Esophagus (tissue), 2 donors: ENCODE measurements at regions not wholly inside any gene's neighbourhood (a gene's known extent, or its start where the extent isn't known, plus 50 kb on each side); places are given as distances from the start of the nearest gene placed in this dataset.

Source experiments
- H3K27ac ChIP-seq, 2 donors: one replicate each; pipeline ENCODE4 v1.5.1; 2013; ENCODE audit warnings: low read depth in 2 of 2, mild to moderate bottlenecking in 2 of 2, inconsistent platforms in 1 of 2, low read length in 1 of 2, moderate library complexity in 1 of 2
- H3K27me3 ChIP-seq, 2 donors: one replicate each; pipeline ENCODE4 v1.6.1; 2013; ENCODE audit warnings: low read length in 2 of 2, control low read depth in 1 of 2, mild to moderate bottlenecking in 1 of 2; ENCODE audit not compliant: insufficient read depth in 2 of 2, control insufficient read depth in 1 of 2
- H3K36me3 ChIP-seq, 2 donors: one replicate each; pipeline ENCODE4 v1.6.1; 2013; ENCODE audit warnings: low read length in 1 of 2; ENCODE audit not compliant: control insufficient read depth in 2 of 2, insufficient read depth in 2 of 2
- H3K4me1 ChIP-seq, 2 donors: one replicate each; pipeline ENCODE4 v1.6.1; 2013; ENCODE audit warnings: low read length in 1 of 2; ENCODE audit not compliant: control insufficient read depth in 2 of 2, insufficient read depth in 2 of 2
- H3K4me3 ChIP-seq, 2 donors: one replicate each; pipeline ENCODE4 v1.5.1; 2013; ENCODE audit warnings: low read length in 2 of 2, mild to moderate bottlenecking in 2 of 2, low read depth in 1 of 2, moderate library complexity in 1 of 2
- H3K9me3 ChIP-seq, 2 donors: one replicate each; pipeline ENCODE4 v1.6.1; 2013; ENCODE audit warnings: mild to moderate bottlenecking in 2 of 2, low read depth in 1 of 2, low read length in 1 of 2, moderate library complexity in 1 of 2; ENCODE audit not compliant: control insufficient read depth in 2 of 2, insufficient read depth in 1 of 2
- WGBS, 2 donors: extraction: QIAGEN DNeasy Blood & Tissue Kit; methylation state at CpG; one replicate each; pipeline ENCODE4 v1.1.7; 2013; 5-methylcytosine and 5-hydroxymethylcytosine counted together
- donor health status: healthy with polysubstance abuse.
- donor health status: Bipolar disorder and iron deficiency.

DNA sequence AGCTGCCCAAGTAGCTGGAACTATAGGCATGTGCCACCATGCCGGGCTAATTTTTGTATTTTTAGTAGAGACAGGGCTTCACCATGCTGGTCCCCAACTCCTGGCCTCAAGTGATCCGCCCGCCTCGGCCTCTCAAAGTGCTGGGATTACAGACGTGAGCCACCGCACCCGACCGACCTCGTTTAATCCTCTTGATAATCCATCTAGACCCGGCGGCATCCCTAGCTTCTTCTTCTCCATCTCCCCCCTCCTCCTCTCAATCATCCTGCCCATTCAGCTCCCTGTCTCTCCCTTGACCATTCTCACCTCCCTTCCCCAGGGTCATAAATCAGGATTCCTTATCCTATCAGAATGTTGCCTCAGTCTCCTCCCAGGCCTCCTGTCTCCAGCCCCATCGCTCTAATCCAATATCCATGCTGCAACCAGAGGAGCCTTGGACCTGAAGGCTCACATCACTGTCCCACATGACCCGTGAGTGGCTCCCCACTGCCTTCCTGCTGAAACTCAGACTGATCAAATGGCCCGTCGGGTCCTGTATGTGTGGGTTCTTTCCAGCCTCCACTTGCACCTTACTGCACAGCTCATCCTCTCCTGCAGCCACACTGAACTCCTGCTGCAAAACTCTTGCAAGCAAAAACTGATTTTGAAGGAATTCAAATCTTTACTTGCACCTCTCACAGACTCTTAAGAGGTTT is 74.1 kb upstream of the CDH5 start:
- 77 to 83% methylated on average over 13 to 15 of the region's 15 CpGs for WGBS, 2 donors
- H3K9me3 ChIP-seq = no peaks in the 10 kb centered on the region

DNA sequence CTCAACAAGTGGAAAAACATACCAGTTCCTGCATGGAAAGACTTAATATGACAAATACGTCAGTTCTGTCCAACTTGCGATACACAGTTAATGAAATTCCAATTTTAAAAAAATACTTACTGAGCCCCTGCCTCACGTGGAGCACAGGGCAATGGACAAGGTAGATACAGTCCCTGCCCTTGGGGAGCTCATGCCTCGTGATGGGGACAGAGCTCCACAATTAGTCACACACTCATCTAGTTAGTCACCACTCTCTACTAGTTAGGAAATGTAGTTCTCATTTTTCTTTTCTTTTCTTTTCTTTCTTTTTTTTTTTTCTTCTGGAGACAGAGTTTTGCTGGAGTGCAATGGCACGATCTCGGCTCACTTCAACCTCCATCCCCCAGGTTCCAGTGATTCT is 74.7 kb upstream of the CDH5 start:
- H3K27me3 ChIP-seq = no peaks in the 10 kb centered on the region
- H3K4me3 ChIP-seq = no peak overlapping the region
- no peaks in the 10 kb centered on the region for H3K36me3 ChIP-seq
- 85% methylated on average over 6 of the region's 6 CpGs for WGBS, 2 donors
- no peaks in the 10 kb centered on the region for H3K4me1 ChIP-seq
- no peak overlapping the region for H3K27ac ChIP-seq
- no peaks in the 10 kb centered on the region for H3K9me3 ChIP-seq

More for the DNA sequence above, 74.1 kb upstream of the CDH5 start:
- Histone ChIP-seq H3K4me3 (no peak overlapping the region), H3K27me3 (no peaks in the 10 kb centered on the region), H3K27ac (no peak overlapping the region), H3K36me3 (no peaks in the 10 kb centered on the region), H3K4me1 (no peaks in the 10 kb centered on the region)

DNA sequence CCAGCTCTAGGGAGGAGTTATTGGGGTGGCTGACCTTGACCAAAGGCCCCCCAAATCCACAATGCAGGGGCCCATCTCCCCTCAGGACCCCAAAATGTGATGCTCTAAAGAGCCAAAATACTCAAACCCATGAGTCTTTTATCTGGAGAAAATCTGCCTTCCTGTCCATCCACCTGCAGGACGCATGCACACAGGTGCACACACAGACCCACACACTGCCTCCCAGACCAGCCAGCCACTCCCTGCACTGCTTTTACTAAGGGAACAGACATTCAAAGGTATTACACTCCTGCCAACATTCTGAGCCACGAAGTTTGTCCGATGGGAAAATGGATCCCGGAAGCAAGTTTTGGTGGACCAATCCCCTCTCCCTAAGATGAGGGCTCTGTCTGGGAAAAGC is 76.1 kb upstream of the CDH5 start:
- no peaks in the 10 kb centered on the region for H3K36me3 ChIP-seq
- 93% methylated on average over 4 of the region's 4 CpGs for WGBS, 2 donors
- H3K4me3 ChIP-seq = no peak overlapping the region
- no peak overlapping the region for H3K27ac ChIP-seq
- no peaks in the 10 kb centered on the region for H3K4me1 ChIP-seq
- H3K27me3 ChIP-seq = no peaks in the 10 kb centered on the region
- H3K9me3 ChIP-seq = no peaks in the 10 kb centered on the region

DNA sequence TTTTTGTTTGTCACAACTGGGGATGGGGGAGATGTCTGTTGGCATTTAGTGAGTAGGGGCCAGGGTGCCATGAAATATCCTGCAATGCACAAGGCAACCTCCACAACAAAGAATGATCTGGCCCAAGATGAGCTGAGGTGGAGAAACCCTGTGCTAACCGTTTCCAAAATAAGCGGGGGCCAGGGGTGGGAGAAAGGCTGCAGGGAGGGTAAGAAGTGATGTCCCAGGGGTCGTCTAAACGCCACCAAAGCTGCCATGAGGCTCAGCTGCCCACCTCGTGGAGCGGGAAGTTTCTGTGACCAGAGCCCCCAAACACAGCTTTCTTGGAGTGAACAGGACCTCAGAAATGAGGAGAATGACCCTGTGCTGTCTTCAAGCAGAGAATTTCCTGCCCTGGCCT is 76.5 kb upstream of the CDH5 start:
- H3K36me3 ChIP-seq = no peaks in the 10 kb centered on the region
- H3K4me1 ChIP-seq = no peaks in the 10 kb centered on the region
- H3K27me3 ChIP-seq = no peaks in the 10 kb centered on the region
- no peak overlapping the region for H3K4me3 ChIP-seq
- no peak overlapping the region for H3K27ac ChIP-seq
- H3K9me3 ChIP-seq = no peaks in the 10 kb centered on the region
- 85 to 87% methylated on average over 6 of the region's 6 CpGs for WGBS, 2 donors

DNA sequence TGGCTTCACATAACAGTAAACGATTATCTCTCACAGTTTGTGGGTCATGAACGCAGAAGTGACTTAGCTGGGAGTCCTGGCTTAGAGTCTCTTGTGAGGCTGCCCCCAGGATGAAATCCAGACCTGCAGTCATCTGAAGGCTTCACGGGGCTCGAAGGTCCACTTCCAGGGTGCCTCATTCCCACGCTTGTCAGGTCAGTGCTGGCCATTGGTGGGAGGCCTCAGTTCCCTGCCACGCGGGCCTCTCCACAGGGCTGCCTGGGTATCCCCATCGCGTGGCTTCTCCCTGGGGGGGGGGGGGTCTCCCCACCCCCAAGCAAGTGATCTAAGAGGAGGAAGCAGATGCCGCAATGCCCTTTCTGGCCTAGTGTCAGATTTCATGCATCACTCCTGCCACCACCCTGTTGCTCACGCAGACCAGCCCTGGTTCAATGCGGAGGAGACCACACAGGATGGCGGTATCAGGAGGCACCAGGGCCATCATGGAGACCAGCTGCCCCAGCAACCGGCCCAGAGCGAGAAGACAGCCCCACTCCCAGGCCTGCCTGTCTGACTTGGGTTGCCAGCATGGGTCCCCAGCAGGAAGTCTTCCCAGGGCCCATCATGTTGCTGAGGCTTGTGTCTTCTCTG is 77.3 kb upstream of the CDH5 start:
- no peak overlapping the region for H3K27ac ChIP-seq
- H3K27me3 ChIP-seq = no peaks in the 10 kb centered on the region
- no peaks in the 10 kb centered on the region for H3K36me3 ChIP-seq
- H3K4me1 ChIP-seq = no peaks in the 10 kb centered on the region
- WGBS, 2 donors = 91 to 95% methylated on average over 15 of the region's 15 CpGs
- no peaks in the 10 kb centered on the region for H3K9me3 ChIP-seq
- H3K4me3 ChIP-seq = no peak overlapping the region

DNA sequence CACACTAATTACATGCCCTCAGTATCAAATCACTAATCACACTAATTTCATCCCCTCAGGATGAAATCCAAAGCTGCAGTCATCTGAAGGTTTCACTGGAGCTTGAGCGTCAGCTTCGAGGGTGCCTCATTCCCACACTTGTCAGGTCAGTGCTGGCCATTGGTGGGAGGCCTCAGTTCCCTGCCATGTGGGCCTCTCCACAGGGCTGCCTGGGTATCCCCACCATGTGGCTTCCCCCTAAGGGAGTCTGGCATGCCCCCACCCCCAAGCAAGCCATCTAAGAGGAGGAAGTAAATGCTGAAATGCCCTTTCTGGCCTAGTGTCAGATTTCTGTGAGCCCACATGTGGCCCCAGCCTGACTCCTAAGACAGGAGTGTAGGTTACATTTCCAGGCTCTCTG is 78.6 kb upstream of the CDH5 start:
- Histone ChIP-seq H3K9me3 (no peaks in the 10 kb centered on the region), H3K4me3 (no peak overlapping the region), H3K27me3 (no peaks in the 10 kb centered on the region), H3K27ac (no peak overlapping the region), H3K4me1 (no peaks in the 10 kb centered on the region), H3K36me3 (no peaks in the 10 kb centered on the region)
- 94 to 95% methylated on average over 2 of the region's 2 CpGs for WGBS, 2 donors

DNA sequence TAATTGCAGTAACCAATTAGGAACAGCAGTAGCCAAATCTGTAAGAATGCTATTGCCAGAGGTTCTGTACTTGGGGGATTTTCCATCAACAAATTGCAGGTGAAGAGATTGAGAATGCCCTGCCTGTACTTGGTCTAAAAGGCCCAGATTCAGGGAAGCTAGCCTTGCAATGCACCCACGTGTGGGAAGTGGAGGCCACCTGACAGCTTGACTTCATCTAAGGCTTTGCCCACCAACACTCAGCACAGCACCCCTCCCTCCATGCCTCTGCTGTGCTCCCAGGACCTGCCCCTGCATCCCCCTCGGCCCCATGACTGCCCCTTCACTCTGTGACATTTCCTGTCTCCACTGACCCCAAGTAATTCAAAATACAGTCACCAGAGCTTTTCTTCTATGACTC is 79.1 kb upstream of the CDH5 start:
- H3K36me3 ChIP-seq = no peaks in the 10 kb centered on the region
- no peak overlapping the region for H3K4me3 ChIP-seq
- no peaks in the 10 kb centered on the region for H3K4me1 ChIP-seq
- 56 to 63% methylated on average over 2 of the region's 2 CpGs for WGBS, 2 donors
- H3K9me3 ChIP-seq = no peaks in the 10 kb centered on the region
- no peaks in the 10 kb centered on the region for H3K27me3 ChIP-seq
- no peak overlapping the region for H3K27ac ChIP-seq

DNA sequence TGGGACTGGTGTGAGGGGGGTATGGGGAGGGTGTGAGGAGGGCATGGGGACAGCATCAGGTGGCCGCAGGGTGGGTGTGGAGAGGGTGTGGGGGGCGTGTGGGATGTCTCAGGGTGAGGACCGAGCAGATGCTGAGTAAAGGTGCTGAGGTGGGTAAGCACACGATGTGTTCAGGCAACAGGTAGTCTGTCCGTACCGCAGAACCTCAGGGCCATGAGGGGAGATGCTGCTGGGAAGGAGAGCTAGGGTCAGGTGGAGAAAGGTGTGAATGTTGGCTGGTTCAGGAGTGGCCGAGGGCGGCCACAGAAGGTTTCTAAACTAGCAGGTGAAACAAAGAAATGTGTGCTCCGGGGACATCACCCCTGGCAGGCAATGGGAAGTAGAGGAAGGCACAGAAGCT is 80.0 kb upstream of the CDH5 start:
- H3K4me3 ChIP-seq = no peak overlapping the region
- H3K4me1 ChIP-seq = no peaks in the 10 kb centered on the region
- no peaks in the 10 kb centered on the region for H3K36me3 ChIP-seq
- H3K9me3 ChIP-seq = no peaks in the 10 kb centered on the region
- no peak overlapping the region for H3K27ac ChIP-seq
- no peaks in the 10 kb centered on the region for H3K27me3 ChIP-seq
- WGBS, 2 donors = 89 to 94% methylated on average over 9 of the region's 9 CpGs

DNA sequence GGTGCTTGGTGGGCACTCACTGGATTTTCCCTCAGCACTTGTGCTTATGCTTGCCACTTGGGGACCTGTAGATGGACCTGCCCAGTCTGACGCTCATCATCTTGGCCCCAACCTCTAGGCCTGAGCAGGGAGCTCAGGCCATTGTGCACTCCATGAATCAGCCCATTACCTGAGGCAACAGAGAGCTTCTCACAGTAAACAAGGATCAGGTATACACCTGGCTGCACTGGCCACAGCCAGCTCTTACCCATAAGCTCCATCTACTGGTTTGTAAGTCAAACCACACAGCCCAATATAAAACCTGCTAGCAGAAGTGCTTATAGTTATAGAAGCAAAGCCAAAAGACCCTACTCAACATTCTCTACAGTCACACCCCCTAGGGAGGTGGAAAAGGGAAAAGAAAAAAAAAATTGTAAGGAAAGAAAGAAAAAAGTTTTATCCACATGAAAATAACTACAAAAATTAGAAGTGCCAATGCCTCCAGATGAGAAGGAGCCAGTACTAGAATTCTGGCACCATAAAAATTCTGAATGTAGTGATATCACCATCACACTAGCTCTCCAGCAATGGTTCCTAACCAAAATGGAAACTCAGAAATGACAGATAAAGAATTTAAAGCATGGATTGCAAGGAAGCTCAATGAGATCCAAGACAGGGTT is 87.8 kb upstream of the CDH5 start:
- Histone ChIP-seq H3K4me3 (no peak overlapping the region), H3K36me3 (no peaks in the 10 kb centered on the region), H3K27ac (peak overlapping the region; percentile 93 to 95), H3K9me3 (no peaks in the 10 kb centered on the region), H3K4me1 (peaks cover 0 to 18% of the 10 kb centered on the region in 2 donors), H3K27me3 (no peaks in the 10 kb centered on the region)
- WGBS, 2 donors = 63 to 64% methylated on average over 1 of the region's 1 CpG
